ENCODE measurements at regions not wholly inside any gene's neighbourhood (a gene's known extent, or its start where the extent isn't known, plus 50 kb on each side); places are given as distances from the start of the nearest gene placed in this dataset.

GRCh38 chr14:101233808-101234207, 327.5 kb upstream of the DIO3 start:
- no peak for DNase-seq

- no peak for DNase-seq
Measured at GRCh38 chr14:101234244-101234937, 326.9 kb upstream of the DIO3 start.

DNA sequence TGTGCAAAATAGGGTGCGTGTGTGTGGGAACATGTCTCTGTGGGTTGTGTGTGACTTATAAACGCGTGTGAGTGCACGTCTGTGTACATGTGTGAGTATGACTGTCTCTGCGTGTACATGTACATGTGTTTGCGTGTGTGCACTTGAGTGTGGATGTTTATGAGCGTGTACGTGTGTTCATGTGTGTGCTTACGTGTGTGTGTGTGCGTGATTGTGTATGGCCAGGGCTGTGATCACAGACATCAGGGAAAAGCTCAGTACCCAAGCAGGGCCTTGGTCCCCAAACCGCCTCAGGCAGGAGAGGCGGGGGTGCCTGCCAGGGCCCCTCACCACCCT, 326.3 kb upstream of the DIO3 start:
- no peak for DNase-seq

GRCh38 chr14:101235335-101236103, 325.8 kb upstream of the DIO3 start:
- DNase-seq, result peak in 1 of 2 experiments; percentile 16

GRCh38 chr14:101236496-101237251, 324.6 kb upstream of the DIO3 start:
- no peak for DNase-seq

GRCh38 chr14:101237252-101237616, 324.1 kb upstream of the DIO3 start:
- DNase-seq, result no peak

GRCh38 chr14:101239065-101239464, 322.2 kb upstream of the DIO3 start:
- no peak for DNase-seq

DNA sequence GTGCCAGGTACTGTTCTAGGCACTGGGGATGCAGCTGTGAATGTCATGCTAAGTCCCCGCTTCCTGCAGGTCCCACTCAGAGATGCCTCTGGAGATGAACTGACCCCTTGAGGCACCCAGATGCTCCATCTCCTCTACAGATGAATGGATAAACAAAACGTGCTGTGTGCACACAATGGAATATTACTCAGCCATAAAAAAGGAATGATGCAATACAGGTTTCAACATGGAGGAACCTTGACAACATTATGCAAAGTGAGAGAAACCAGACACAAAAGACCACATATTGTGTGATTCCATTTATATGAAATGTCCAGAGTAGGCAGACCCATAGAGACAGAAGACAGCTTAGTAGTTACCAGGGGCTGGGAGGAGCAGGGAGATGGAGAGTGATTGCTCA, 320.1 kb upstream of the DIO3 start:
- no peak for DNase-seq

DNA sequence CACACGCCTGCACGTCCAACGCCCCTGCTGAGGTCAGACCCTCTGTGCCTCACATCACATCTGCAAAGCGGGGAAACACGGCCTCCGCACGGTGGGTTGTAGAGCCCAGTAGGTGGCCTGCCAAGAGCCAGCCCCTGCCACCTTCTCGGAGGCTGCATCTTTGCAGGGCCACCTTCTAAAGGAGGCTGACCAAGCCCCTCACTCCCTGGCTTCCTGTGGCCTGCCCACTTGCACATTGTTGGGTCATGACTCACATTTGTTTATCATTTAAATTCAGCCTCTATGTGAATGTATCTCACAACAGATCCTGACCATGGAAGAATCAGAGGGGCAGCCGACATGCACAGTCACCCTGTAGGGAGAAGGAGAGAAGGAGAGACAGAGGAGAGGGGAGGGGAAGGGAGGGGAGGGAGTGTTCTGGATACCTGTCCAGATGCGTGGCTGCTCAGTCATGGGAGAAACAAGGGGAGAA, 319.5 kb upstream of the DIO3 start:
- DNase-seq, result no peak

DNA sequence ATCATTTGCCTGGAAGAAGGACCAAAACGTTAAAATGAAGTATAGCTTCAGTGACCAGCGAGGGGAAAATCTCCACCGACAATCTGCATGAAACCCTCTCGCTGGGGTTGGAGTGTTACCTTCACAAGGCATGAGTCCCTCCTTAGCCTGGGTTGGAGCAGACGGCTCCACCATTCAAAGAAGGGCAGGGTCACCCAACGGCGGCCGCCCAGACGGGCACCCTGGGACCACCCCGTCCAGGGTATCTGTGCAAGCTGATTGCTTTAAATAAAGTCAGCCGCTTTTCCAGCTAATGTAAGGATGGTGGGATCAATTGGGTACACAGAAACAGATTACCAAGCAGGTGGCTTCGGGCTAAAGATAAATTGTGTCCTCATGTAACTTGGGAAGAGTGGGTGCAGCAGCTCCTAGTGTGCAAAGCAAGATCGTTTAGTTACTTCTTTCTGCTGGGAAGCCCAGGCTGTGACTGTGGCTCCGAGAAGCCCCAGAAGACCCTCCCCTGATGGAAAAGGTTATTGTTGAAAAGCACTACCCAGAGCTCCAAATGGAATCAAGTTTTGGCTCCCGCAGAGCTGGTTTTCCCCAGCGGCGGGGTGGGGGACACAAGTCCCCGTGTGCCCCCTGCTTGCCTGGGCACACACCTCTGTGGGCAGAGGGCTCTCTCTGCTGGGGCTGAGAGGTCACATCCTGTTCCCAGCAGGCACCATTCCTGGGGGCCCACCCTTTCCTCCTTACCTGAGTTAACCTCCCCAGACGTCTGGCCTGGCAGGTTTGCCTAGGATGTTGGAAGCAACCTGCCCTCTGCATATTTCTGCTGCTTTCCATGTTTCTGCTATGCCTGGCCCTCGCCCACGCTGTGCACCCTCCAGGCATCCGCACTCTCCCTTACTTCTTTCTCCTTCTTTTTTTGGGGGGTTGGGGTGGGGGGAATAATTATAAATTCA, 318.6 kb upstream of the DIO3 start:
- no peak for DNase-seq

DNA sequence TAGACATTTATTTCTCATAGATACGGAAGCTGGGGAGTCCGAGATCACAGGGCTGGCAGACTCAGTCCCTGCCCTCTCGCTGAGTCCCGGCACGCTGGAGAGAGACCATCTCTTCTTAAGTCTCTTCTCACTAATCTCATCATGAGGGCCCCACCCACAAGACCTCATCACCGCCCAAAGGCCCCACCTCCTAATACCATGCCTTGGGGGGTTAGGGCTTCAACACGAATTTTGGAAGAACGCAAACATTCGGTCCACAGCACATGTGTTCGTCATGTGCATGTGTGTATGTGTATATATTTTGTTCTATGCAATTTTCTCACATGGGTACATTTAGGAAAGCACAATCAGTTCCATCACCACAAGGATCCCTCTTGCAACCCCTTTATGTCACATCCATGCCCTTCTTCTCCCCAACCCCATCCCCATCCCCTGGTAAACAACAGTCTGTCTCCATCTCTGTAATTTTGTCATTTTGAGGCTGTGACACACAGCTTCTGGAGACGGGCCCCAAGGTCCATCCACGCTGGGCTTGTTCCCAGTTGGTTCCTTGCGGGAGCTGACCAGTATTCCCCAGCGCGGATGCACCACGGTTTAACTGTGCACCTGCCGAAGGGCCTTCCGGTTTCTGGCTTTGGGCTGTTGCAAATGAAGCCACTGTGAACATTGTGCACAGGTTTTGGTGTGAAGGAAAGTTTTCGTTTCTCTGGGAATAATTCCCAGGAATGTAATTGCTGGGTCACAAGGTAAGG, 317.5 kb upstream of the DIO3 start:
- no peak for DNase-seq

- no peak for DNase-seq
Measured at GRCh38 chr14:101246894-101247841, 314.1 kb upstream of the DIO3 start.

GRCh38 chr14:101247842-101248725, 313.2 kb upstream of the DIO3 start:
- no peak for DNase-seq

- DNase-seq, result no peak
Measured at GRCh38 chr14:101248840-101249675, 312.2 kb upstream of the DIO3 start.

GRCh38 chr14:101249676-101250036, 311.6 kb upstream of the DIO3 start:
- no peak for DNase-seq

DNA sequence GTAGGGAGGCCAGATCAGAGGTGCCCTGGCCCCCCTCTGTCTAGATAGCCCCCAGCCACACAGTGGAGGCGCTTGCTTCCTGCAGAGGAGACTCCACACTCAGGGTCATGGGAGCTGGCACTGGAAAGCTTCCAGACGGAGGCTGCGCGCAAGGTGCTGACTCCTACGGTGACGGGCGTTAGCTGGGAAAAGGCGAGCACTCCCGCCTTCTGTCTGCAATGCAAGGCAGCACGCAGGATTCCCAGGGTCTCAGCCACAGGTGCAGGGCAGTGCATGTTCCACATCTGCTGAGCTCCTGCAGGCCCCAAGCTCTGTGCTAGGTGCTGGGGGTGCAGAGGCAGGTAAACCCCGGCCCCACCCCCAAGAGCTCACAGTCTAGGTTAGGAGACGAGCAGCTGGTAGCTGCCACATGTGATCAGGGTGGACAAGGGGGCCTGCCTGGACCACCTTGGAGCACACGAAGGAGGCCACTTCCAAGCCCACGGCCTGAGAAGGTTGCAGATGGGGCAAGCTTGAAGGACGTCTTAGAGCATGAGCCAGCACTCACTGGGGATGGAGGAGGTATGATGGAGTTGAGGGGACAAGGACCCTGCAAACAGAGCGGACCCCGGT, 310.9 kb upstream of the DIO3 start:
- DNase-seq, result no peak

DNA sequence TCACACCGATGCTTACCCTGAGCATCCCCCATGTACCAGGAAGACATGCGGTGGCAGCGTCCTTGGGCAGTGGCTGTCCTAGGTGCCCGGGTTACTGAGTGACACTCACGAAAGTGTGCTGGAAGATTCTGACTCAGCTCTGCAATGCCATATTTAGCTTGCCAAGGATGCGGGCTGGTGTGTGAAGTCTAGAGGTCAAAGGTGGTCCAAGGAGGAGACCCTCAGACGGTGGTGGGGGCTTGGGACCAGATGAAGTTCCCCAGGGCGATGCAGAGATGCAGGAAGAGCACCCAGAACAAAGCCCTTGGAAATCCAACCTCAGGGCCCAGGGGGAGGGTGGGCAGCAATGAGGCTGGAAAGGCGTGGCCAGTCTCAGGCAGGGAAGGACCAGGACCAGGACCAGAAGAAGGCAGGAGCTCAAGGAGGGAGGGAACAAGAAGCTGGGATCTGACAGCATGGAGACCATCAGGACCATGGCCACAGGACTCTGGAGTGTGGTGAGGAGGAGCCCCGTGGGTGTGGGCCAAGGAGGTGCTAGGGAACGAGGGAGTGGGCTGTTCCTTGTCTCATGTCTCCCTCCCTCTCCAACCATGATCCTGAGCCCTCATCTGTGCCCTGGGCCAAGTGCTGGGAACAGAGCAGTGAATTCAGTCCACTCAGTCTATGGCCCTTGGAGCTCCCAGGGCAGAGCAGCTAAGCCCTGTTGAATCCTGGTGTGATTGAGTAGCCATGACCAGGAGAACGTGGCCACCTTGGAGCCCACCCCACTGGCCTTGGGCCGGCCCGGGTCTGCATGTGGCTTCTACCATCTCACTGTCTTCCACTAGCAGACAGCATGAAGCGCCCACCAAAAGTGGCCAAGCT, 310.1 kb upstream of the DIO3 start:
- DNase-seq, result no peak
